K562 (cell line): ENCODE measurements at regions not wholly inside any gene's neighbourhood (a gene's known extent, or its start where the extent isn't known, plus 50 kb on each side); places are given as distances from the start of the nearest gene placed in this dataset.

Experiments used
- CBX2 ChIP-seq: fragments of 200-600 bp; sonication (generic); IDR thresholded peaks from one replicate; pipeline ENCODE4 v1.6.1; 2012; ENCODE audit warnings: mild to moderate bottlenecking, low read length, inconsistent platforms; ENCODE audit not compliant: insufficient read depth, poor library complexity, severe bottlenecking
- HDAC8 ChIP-seq: fragments of 450-650 bp; IDR thresholded peaks from 2 replicates; pipeline ENCODE4 v1.6.1; 2016; ENCODE audit warnings: mild to moderate bottlenecking, missing genetic modification characterization, moderate library complexity, missing compliant biosample characterization
- LARP7 ChIP-seq: fragments of 450-650 bp; IDR thresholded peaks from 2 replicates; pipeline ENCODE4 v1.6.1; 2016
- MAFF ChIP-seq: IDR thresholded peaks from 2 replicates; pipeline ENCODE4 v1.6.1; 2012; ENCODE audit warnings: low read length, improper control_type of control experiment
- MEF2A ChIP-seq: IDR thresholded peaks from 2 replicates; pipeline ENCODE4 v1.6.1; 2011; ENCODE audit warnings: low read depth, mild to moderate bottlenecking, low read length, moderate library complexity; ENCODE audit not compliant: control insufficient read depth
- MIER1 ChIP-seq: fragments of 450-650 bp; IDR thresholded peaks from 2 replicates; pipeline ENCODE4 v1.6.1; 2016; ENCODE audit warnings: antibody characterized with exemption, mild to moderate bottlenecking, low read depth
- NCOA1 ChIP-seq: fragments of 450-650 bp; IDR thresholded peaks from 2 replicates; pipeline ENCODE4 v1.6.1; 2016; ENCODE audit warnings: low read depth
- NFIC ChIP-seq: fragments of 450-650 bp; IDR thresholded peaks from 2 replicates; pipeline ENCODE4 v1.6.1; 2017; ENCODE audit warnings: mild to moderate bottlenecking, inconsistent platforms
- POLR3A ChIP-seq: IDR thresholded peaks from 2 replicates; pipeline ENCODE4 v1.6.1; 2011; ENCODE audit warnings: borderline replicate concordance, mild to moderate bottlenecking, moderate library complexity; ENCODE audit not compliant: insufficient read length, insufficient read depth; ENCODE audit errors: extremely low read depth
- PPARD ChIP-seq: fragments of 250-450 bp; sonication (Bioruptor Pico); IDR thresholded peaks from 2 replicates; pipeline ENCODE4 v1.8.0; 2022; ENCODE audit warnings: inconsistent platforms, mild to moderate bottlenecking, moderate library complexity
- PTRF ChIP-seq: fragments of 450-650 bp; IDR thresholded peaks from 2 replicates; pipeline ENCODE4 v1.6.1; 2016; ENCODE audit warnings: mild to moderate bottlenecking, missing genetic modification characterization, missing compliant biosample characterization
- RFX5 ChIP-seq: IDR thresholded peaks from 2 replicates; pipeline ENCODE4 v1.6.1; 2011; ENCODE audit warnings: low read depth, mild to moderate bottlenecking, improper control_type of control experiment, low read length
- STAG1 ChIP-seq: sonication (generic); formaldehyde crosslinking; IDR thresholded peaks from 2 replicates; pipeline ENCODE4 v1.5.0; 2020; ENCODE audit warnings: missing genetic modification reagents, borderline replicate concordance
- TEAD1 ChIP-seq, 2 experiments: fragments of 450-650 bp in 1 of 2; sonication (generic) in 1 of 2; formaldehyde crosslinking; IDR thresholded peaks; 2 replicates each; pipeline versions ENCODE4 v1.4.0 to v1.8.0; 2020 to 2022; ENCODE audit warnings: mild to moderate bottlenecking in 2 of 2, missing genetic modification reagents in 1 of 2
- ZC3H4 ChIP-seq: sonication (generic); formaldehyde crosslinking; IDR thresholded peaks from 2 replicates; pipeline ENCODE4 v1.9.0; 2021; ENCODE audit warnings: missing genetic modification reagents, borderline replicate concordance
- ZMIZ1 ChIP-seq, 2 experiments: fragments of 150-350 bp in 1 of 2; IDR thresholded peaks; 2 replicates each; pipeline ENCODE4 v1.6.1; 2012 to 2016; ENCODE audit warnings: low read depth in 2 of 2, low read length in 2 of 2, mild to moderate bottlenecking in 1 of 2, moderate library complexity in 1 of 2
- TF ChIP-seq, protein P1 (sequence below): fragments of 450-650 bp; formaldehyde crosslinking; IDR thresholded peaks from 2 replicates; pipeline ENCODE4 v1.4.0; 2022; ENCODE audit warnings: mild to moderate bottlenecking, moderate library complexity
- TF ChIP-seq, protein P2 (sequence below): IDR thresholded peaks from 2 replicates; pipeline ENCODE4 v1.6.1; 2014; ENCODE audit warnings: antibody characterized with exemption
- TF ChIP-seq, protein P3 (sequence below): fragments of 150-350 bp; conservative IDR thresholded peaks from 2 replicates; pipeline ENCODE4 v1.6.1; 2014; ENCODE audit warnings: low read length

DNA sequence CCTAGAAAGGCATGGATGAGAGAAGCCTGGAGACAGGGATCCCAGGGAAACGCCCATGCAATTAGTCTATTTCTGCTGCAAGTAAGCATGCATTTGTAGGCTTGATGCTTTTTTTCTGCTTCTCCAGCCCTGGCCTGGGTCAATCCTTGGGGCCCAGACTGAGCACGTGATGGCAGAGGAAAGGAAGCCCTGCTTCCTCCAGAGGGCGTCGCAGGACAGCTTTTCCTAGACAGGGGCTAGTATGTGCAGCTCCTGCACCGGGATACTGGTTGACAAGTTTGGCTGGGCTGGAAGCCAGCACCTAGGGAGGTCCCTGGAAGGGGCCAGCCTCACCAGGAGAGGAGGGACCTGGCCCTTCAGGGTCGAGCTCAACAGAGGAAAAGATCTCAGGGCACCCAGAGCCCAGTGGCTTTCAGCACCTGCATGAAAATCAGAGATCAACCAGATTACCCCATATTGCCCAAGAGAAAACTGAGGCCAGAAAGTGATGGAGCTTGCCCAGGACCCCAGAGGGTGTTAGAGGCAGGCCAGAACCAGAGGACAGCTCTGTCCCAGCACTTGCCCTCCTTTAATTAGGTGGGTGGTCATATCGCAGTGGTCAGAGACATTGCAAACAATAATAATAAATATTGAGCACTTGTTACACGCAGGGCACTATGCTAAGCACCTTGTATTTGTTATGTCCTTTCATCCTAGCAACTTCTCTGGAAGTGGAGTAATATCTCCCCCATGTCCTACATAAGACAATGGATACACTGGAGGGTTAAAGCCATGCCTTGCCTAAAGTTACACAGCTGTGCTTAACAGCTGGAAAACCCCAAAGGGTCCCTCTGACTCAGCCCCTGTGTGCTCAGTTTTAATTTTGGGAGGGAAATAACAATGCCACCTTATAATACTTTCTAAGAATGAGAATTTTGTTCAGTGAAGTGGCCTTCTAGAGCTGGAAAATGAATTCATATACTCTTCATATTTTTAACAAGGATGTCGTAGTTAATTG lies 67.1 kb downstream of the KLF4 start (continued):
- TF ChIP-seq TEAD1 (CRISPR knock-in tag; IDR thresholded peaks at IDR 0.05) (no peak), PTRF (tag) (no peak), ZC3H4 (CRISPR knock-in tag) (no peak), MEF2A (no peak), MAFF (no peak), LARP7 (no peak), MIER1 (no peak), POLR3A (no peak), NFIC (no peak), RFX5 (no peak), CBX2 (no peak), NCOA1 (no peak), STAG1 (peak; percentile 95), HDAC8 (tag) (no peak), PPARD (CRISPR knock-in tag) (no peak), ZMIZ1 (IDR thresholded peaks at IDR 0.05; ENCODE audit: low read depth in 2 of 2, low read length in 2 of 2) (no peak)
- TF ChIP-seq, protein P1, sequence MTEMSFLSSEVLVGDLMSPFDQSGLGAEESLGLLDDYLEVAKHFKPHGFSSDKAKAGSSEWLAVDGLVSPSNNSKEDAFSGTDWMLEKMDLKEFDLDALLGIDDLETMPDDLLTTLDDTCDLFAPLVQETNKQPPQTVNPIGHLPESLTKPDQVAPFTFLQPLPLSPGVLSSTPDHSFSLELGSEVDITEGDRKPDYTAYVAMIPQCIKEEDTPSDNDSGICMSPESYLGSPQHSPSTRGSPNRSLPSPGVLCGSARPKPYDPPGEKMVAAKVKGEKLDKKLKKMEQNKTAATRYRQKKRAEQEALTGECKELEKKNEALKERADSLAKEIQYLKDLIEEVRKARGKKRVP (CRISPR knock-in tag) = no peak
- TF ChIP-seq, protein P2, sequence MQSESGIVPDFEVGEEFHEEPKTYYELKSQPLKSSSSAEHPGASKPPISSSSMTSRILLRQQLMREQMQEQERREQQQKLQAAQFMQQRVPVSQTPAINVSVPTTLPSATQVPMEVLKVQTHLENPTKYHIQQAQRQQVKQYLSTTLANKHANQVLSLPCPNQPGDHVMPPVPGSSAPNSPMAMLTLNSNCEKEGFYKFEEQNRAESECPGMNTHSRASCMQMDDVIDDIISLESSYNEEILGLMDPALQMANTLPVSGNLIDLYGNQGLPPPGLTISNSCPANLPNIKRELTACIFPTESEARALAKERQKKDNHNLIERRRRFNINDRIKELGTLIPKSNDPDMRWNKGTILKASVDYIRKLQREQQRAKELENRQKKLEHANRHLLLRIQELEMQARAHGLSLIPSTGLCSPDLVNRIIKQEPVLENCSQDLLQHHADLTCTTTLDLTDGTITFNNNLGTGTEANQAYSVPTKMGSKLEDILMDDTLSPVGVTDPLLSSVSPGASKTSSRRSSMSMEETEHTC = peak; percentile 92
- TF ChIP-seq, protein P3, sequence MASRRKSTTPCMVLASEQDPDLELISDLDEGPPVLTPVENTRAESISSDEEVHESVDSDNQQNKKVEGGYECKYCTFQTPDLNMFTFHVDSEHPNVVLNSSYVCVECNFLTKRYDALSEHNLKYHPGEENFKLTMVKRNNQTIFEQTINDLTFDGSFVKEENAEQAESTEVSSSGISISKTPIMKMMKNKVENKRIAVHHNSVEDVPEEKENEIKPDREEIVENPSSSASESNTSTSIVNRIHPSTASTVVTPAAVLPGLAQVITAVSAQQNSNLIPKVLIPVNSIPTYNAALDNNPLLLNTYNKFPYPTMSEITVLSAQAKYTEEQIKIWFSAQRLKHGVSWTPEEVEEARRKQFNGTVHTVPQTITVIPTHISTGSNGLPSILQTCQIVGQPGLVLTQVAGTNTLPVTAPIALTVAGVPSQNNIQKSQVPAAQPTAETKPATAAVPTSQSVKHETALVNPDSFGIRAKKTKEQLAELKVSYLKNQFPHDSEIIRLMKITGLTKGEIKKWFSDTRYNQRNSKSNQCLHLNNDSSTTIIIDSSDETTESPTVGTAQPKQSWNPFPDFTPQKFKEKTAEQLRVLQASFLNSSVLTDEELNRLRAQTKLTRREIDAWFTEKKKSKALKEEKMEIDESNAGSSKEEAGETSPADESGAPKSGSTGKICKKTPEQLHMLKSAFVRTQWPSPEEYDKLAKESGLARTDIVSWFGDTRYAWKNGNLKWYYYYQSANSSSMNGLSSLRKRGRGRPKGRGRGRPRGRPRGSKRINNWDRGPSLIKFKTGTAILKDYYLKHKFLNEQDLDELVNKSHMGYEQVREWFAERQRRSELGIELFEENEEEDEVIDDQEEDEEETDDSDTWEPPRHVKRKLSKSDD = no peak
